ENCODE measurements at regions not wholly inside any gene's neighbourhood (a gene's known extent, or its start where the extent isn't known, plus 50 kb on each side); places are given as distances from the start of the nearest gene placed in this dataset.

GRCh38 chr7:115088893-115089292 lies 167.0 kb downstream of the MDFIC start:
- Histone ChIP-seq H3K27me3 (ENCODE audit: control insufficient read depth in 1 of 2, insufficient read depth in 2 of 2, low read length in 2 of 2) (no peaks in the 10 kb centered on the region), H3K4me1 (ENCODE audit: control insufficient read depth, insufficient read depth, low read length) (no peaks in the 10 kb centered on the region), H3K9me3 (ENCODE audit: control insufficient read depth in 2 of 2, low read length in 2 of 2) (no peaks in the 10 kb centered on the region), H3K36me3 (ENCODE audit: control insufficient read depth in 2 of 2, insufficient read depth in 2 of 2, low read length in 2 of 2) (no peaks in the 10 kb centered on the region), H3K4me3 (ENCODE audit: low read length in 2 of 2) (no peak overlapping the region), H3K27ac (ENCODE audit: low read length) (no peak overlapping the region), H3K9ac (ENCODE audit: low read length in 2 of 2) (no peak overlapping the region)

- no peaks in the 10 kb centered on the region for H3K4me1 ChIP-seq (ENCODE audit: control insufficient read depth, insufficient read depth, low read length)
- H3K27me3 ChIP-seq (ENCODE audit: control insufficient read depth in 1 of 2, insufficient read depth in 2 of 2, low read length in 2 of 2) = no peaks in the 10 kb centered on the region
- H3K27ac ChIP-seq (ENCODE audit: low read length) = no peak overlapping the region
- no peak overlapping the region for H3K4me3 ChIP-seq (ENCODE audit: low read length in 2 of 2)
- H3K36me3 ChIP-seq (ENCODE audit: control insufficient read depth in 2 of 2, insufficient read depth in 2 of 2, low read length in 2 of 2) = no peaks in the 10 kb centered on the region
- no peak overlapping the region for H3K9ac ChIP-seq (ENCODE audit: low read length in 2 of 2)
- no peaks in the 10 kb centered on the region for H3K9me3 ChIP-seq (ENCODE audit: control insufficient read depth in 2 of 2, low read length in 2 of 2)
These were observed 165.5 kb downstream of the MDFIC start for GRCh38 chr7:115087437-115087836.

- no peaks in the 10 kb centered on the region for H3K27me3 ChIP-seq (ENCODE audit: control insufficient read depth in 1 of 2, insufficient read depth in 2 of 2, low read length in 2 of 2)
- no peaks in the 10 kb centered on the region for H3K9me3 ChIP-seq (ENCODE audit: control insufficient read depth in 2 of 2, low read length in 2 of 2)
- no peak overlapping the region for H3K4me3 ChIP-seq (ENCODE audit: low read length in 2 of 2)
- no peaks in the 10 kb centered on the region for H3K36me3 ChIP-seq (ENCODE audit: control insufficient read depth in 2 of 2, insufficient read depth in 2 of 2, low read length in 2 of 2)
- no peaks in the 10 kb centered on the region for H3K4me1 ChIP-seq (ENCODE audit: control insufficient read depth, insufficient read depth, low read length)
- H3K27ac ChIP-seq (ENCODE audit: low read length) = no peak overlapping the region
- no peak overlapping the region for H3K9ac ChIP-seq (ENCODE audit: low read length in 2 of 2)
These were observed 164.4 kb downstream of the MDFIC start for GRCh38 chr7:115086146-115086841.

- Histone ChIP-seq H3K9me3 (ENCODE audit: control insufficient read depth in 2 of 2, low read length in 2 of 2) (no peaks in the 10 kb centered on the region), H3K36me3 (ENCODE audit: control insufficient read depth in 2 of 2, insufficient read depth in 2 of 2, low read length in 2 of 2) (no peaks in the 10 kb centered on the region), H3K4me1 (ENCODE audit: control insufficient read depth, insufficient read depth, low read length) (no peaks in the 10 kb centered on the region), H3K4me3 (ENCODE audit: low read length in 2 of 2) (no peak overlapping the region), H3K9ac (ENCODE audit: low read length in 2 of 2) (no peak overlapping the region), H3K27ac (ENCODE audit: low read length) (no peak overlapping the region), H3K27me3 (ENCODE audit: control insufficient read depth in 1 of 2, insufficient read depth in 2 of 2, low read length in 2 of 2) (no peaks in the 10 kb centered on the region)
These were observed 163.5 kb downstream of the MDFIC start for GRCh38 chr7:115085421-115085820.

- Histone ChIP-seq H3K9ac (ENCODE audit: low read length in 2 of 2) (no peak overlapping the region), H3K27me3 (ENCODE audit: control insufficient read depth in 1 of 2, insufficient read depth in 2 of 2, low read length in 2 of 2) (no peaks in the 10 kb centered on the region), H3K36me3 (ENCODE audit: control insufficient read depth in 2 of 2, insufficient read depth in 2 of 2, low read length in 2 of 2) (no peaks in the 10 kb centered on the region), H3K4me1 (ENCODE audit: control insufficient read depth, insufficient read depth, low read length) (no peaks in the 10 kb centered on the region), H3K27ac (ENCODE audit: low read length) (no peak overlapping the region), H3K4me3 (ENCODE audit: low read length in 2 of 2) (no peak overlapping the region), H3K9me3 (ENCODE audit: control insufficient read depth in 2 of 2, low read length in 2 of 2) (no peaks in the 10 kb centered on the region)
These were observed 162.0 kb downstream of the MDFIC start for GRCh38 chr7:115083935-115084334.

GRCh38 chr7:115081772-115082171 lies 159.9 kb downstream of the MDFIC start:
- no peaks in the 10 kb centered on the region for H3K9me3 ChIP-seq (ENCODE audit: control insufficient read depth in 2 of 2, low read length in 2 of 2)

GRCh38 chr7:115078851-115079250 lies 157.0 kb downstream of the MDFIC start:
- H3K4me1 ChIP-seq (ENCODE audit: control insufficient read depth, insufficient read depth, low read length) = no peaks in the 10 kb centered on the region
- no peaks in the 10 kb centered on the region for H3K27me3 ChIP-seq (ENCODE audit: control insufficient read depth in 1 of 2, insufficient read depth in 2 of 2, low read length in 2 of 2)
- H3K36me3 ChIP-seq (ENCODE audit: control insufficient read depth in 2 of 2, insufficient read depth in 2 of 2, low read length in 2 of 2) = no peaks in the 10 kb centered on the region
- no peak overlapping the region for H3K27ac ChIP-seq (ENCODE audit: low read length)
- no peak overlapping the region for H3K4me3 ChIP-seq (ENCODE audit: low read length in 2 of 2)
- no peak overlapping the region for H3K9ac ChIP-seq (ENCODE audit: low read length in 2 of 2)
- H3K9me3 ChIP-seq (ENCODE audit: control insufficient read depth in 2 of 2, low read length in 2 of 2) = no peaks in the 10 kb centered on the region

More at GRCh38 chr7:115081772-115082171, 159.9 kb downstream of the MDFIC start:
- Histone ChIP-seq H3K36me3 (ENCODE audit: control insufficient read depth in 2 of 2, insufficient read depth in 2 of 2, low read length in 2 of 2) (no peaks in the 10 kb centered on the region), H3K27me3 (ENCODE audit: control insufficient read depth in 1 of 2, insufficient read depth in 2 of 2, low read length in 2 of 2) (no peaks in the 10 kb centered on the region), H3K27ac (ENCODE audit: low read length) (no peak overlapping the region), H3K4me3 (ENCODE audit: low read length in 2 of 2) (no peak overlapping the region), H3K4me1 (ENCODE audit: control insufficient read depth, insufficient read depth, low read length) (no peaks in the 10 kb centered on the region), H3K9ac (ENCODE audit: low read length in 2 of 2) (no peak overlapping the region)

- Histone ChIP-seq H3K27ac (ENCODE audit: low read length) (no peak overlapping the region), H3K36me3 (ENCODE audit: control insufficient read depth in 2 of 2, insufficient read depth in 2 of 2, low read length in 2 of 2) (no peaks in the 10 kb centered on the region), H3K9me3 (ENCODE audit: control insufficient read depth in 2 of 2, low read length in 2 of 2) (no peaks in the 10 kb centered on the region), H3K4me1 (ENCODE audit: control insufficient read depth, insufficient read depth, low read length) (no peaks in the 10 kb centered on the region), H3K4me3 (ENCODE audit: low read length in 2 of 2) (no peak overlapping the region), H3K9ac (ENCODE audit: low read length in 2 of 2) (no peak overlapping the region), H3K27me3 (ENCODE audit: control insufficient read depth in 1 of 2, insufficient read depth in 2 of 2, low read length in 2 of 2) (no peaks in the 10 kb centered on the region)
These were observed 156.5 kb downstream of the MDFIC start for GRCh38 chr7:115078386-115078785.

- Histone ChIP-seq H3K9me3 (ENCODE audit: control insufficient read depth in 2 of 2, low read length in 2 of 2) (no peaks in the 10 kb centered on the region), H3K27me3 (ENCODE audit: control insufficient read depth in 1 of 2, insufficient read depth in 2 of 2, low read length in 2 of 2) (no peaks in the 10 kb centered on the region), H3K4me3 (ENCODE audit: low read length in 2 of 2) (no peak overlapping the region), H3K27ac (ENCODE audit: low read length) (no peak overlapping the region), H3K36me3 (ENCODE audit: control insufficient read depth in 2 of 2, insufficient read depth in 2 of 2, low read length in 2 of 2) (no peaks in the 10 kb centered on the region), H3K4me1 (ENCODE audit: control insufficient read depth, insufficient read depth, low read length) (no peaks in the 10 kb centered on the region), H3K9ac (ENCODE audit: low read length in 2 of 2) (no peak overlapping the region)
These were observed 148.4 kb downstream of the MDFIC start for GRCh38 chr7:115070311-115070710.
